NOMO-1 treated with DMSO at 0.1 percent for 48 hours (cell line): ENCODE measurements at regions not wholly inside any gene's neighbourhood (a gene's known extent, or its start where the extent isn't known, plus 50 kb on each side); places are given as distances from the start of the nearest gene placed in this dataset.

Experiments
- DNase-seq: peaks from one replicate; lab custom pipeline; 2025; ENCODE audit not compliant: unreplicated experiment; lab: John Stamatoyannopoulos, UW

DNA sequence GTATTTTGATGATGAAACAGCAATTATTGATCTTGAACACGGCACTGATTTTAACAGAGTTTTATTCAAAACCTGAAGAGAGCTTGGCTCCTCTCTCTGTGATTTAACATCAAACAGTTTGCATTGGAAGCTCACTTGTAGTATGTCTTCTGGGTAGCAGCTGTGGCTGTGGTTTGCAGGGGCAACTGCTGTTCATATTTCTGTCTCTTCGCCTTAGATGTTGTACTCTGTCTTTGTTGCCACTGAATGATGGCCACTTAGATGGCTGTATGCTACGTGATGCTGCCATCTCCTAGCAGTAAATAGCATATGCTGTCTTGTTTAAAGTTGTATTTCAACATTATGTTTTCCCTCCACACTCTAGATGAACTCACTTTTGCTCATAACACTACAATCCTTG, 1743.0 kb upstream of the TENM3 start:
- DNase-seq, result no peak

GRCh38 chr4:180512801-180513475, 1730.3 kb upstream of the TENM3 start:
- no peak for DNase-seq

DNA sequence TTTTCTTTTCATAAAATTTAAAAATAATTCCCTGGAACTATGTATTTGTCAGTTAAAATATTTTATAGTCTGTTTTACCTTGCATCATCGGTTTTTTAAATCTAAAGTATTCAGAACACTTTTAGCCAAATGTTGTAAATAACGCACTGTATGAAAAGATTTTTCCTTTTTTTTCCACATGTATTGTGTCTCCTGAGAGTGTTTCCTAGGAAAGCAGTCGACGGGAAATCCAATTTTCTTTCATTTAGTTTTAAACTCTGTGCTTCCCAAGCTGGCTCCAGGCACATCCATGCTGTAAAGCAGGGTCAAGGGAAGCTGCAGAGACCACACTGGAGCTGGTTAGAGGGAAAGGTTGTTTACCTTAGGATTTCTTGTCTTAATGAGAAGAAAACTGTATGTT, 1724.3 kb upstream of the TENM3 start:
- no peak for DNase-seq

GRCh38 chr4:180521181-180521580, 1722.0 kb upstream of the TENM3 start:
- DNase-seq, result no peak

DNA sequence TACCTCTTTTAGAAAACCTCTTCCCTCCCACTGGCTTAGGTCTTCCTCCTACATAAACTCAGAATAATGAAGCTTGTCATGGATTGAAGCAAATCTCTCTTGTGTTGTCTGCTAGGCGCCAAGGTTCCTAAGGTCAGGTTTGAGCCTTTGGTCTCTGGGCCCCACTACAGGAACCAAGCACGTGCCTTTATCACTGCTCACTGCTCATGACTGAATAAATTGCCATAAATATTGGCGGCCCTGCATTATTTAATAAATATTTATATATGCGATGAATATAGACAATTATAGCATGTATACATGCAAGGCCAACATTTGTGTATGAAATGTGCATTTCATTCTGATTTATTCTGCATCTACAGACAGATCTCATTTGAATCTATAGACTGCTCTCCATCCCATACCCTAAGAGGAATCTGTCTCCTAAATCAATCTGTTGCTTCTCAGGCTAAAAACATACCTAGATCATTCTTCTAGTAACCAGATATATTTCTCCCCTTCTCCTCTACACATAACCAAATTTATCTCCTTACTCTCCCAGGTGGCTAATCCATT, 1717.6 kb upstream of the TENM3 start:
- DNase-seq, result no peak

- no peak for DNase-seq
Measured at GRCh38 chr4:180528003-180528402, 1715.2 kb upstream of the TENM3 start.

GRCh38 chr4:180530787-180531186, 1712.4 kb upstream of the TENM3 start:
- no peak for DNase-seq

GRCh38 chr4:180532691-180533090, 1710.5 kb upstream of the TENM3 start:
- no peak for DNase-seq

- DNase-seq, result no peak
Measured at GRCh38 chr4:180538384-180539057, 1704.7 kb upstream of the TENM3 start.

- no peak for DNase-seq
Measured at GRCh38 chr4:180539284-180539683, 1703.9 kb upstream of the TENM3 start.

DNA sequence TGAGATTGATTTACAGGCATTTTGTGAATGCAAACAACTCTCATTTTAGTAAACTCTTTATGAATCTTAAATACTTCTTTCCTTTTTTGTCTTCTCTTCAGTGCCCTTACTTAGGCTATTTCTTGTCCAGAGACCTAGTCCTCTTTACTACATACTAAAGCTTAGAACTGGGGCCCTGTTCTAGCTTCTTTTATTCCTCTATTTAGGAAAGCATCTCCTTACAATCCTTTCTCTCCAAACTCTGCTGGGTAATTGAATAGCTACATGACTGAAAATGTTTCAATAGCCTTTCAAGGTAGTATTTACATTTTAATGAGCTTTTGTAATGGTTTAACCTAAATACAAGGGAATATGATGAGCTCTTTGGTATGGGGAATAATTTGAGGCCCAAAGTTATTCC, 1701.5 kb upstream of the TENM3 start:
- no peak for DNase-seq

- DNase-seq, result no peak
Measured at GRCh38 chr4:180542445-180543100, 1700.6 kb upstream of the TENM3 start.

DNA sequence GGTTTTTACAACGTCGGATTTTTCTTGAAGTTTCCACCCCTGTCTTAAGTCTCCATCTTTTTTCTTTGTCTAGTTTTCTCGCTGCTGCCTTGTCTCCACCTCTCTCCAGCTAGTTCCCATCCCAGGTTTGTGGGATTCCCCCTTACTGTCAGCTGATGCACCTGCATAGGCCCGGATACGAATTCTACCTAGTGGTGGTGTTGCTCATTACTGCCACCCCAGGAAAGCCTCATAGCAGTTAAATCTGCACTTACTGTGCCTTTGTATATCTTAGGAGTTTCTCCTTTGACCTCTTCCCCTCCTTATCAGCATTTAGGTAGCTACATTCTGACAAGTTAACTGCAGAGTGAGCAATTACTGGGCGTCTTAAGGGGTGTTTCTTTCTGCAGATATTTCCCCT, 1693.1 kb upstream of the TENM3 start:
- DNase-seq, result no peak

DNA sequence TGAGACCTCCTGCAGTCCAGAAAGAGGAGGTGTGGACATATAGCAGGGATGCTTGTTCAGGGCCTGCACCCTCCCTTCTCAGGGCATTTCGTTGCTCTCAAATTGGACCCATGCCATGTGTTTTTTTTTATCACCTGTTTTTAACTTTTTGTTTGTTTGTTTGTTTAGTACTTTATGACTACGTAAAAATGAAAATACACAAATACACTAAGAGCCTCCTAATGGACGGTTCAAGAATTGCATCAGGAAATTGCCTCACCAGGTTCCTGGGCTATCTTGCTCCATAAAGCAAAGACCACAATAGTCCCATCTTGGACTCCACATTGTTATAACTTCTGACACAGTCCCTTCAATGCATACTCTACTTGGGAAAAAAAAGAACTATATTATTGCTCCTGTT, 1685.9 kb upstream of the TENM3 start:
- no peak for DNase-seq

DNA sequence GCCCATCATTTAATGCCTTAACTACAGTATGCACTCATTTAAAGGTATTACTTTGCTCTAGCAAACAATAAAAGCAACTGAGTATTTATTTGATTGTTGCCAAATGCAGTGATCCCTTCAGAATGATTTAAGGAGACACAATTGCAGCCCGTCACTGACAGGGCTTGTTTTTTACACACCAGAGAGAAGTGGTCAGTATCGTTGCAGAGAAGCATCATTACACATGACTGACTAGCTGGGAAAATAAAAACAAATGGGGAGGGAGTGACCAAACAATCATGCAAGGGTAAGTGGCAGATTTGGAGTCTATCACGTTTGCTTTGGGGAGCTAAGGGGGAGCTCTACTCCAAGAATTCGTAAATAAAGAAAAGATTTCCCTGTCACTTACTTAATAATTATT, 1685.3 kb upstream of the TENM3 start:
- no peak for DNase-seq

GRCh38 chr4:180558427-180558826, 1684.8 kb upstream of the TENM3 start:
- no peak for DNase-seq

GRCh38 chr4:180560896-180561295, 1682.3 kb upstream of the TENM3 start:
- DNase-seq, result peak; percentile 29

DNA sequence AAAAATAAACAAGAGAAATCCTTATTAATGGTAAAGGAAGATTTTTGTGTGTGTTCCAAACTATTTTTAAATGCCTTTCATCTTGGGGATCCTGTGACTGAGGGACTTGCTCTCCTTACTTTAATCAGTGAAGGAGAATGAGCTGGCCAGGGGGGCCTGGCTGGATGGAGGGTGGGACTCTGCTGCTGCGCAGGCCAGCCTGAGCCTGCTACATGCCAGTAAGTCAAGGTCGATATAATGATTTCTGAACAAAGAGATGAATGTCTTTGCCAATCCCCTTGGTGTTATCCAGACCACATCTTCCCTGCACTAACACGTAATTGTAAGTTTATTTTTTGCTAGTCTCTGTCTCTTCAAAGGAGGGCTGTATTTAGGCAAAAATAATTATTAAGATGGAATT, 1679.2 kb upstream of the TENM3 start:
- no peak for DNase-seq

DNA sequence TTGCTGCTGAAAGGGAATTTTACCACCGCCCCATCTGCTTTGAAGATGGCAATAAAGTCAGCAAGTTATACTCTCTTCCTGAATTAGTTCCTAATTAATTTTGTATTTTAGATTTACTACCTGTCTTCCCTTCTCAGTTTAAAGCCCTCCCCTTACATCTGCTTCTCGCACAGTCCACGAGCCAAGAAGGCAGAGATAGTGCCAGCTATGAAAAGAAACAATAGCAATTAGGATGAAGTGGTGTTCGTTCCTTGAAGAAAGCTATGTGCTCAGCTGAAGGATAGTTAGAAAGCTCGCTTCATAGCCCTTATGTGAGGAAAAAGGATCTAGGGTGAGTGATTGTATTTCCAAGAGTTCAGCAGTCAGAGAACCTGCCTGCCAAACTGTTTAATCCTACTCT, 1678.8 kb upstream of the TENM3 start:
- DNase-seq, result no peak

DNA sequence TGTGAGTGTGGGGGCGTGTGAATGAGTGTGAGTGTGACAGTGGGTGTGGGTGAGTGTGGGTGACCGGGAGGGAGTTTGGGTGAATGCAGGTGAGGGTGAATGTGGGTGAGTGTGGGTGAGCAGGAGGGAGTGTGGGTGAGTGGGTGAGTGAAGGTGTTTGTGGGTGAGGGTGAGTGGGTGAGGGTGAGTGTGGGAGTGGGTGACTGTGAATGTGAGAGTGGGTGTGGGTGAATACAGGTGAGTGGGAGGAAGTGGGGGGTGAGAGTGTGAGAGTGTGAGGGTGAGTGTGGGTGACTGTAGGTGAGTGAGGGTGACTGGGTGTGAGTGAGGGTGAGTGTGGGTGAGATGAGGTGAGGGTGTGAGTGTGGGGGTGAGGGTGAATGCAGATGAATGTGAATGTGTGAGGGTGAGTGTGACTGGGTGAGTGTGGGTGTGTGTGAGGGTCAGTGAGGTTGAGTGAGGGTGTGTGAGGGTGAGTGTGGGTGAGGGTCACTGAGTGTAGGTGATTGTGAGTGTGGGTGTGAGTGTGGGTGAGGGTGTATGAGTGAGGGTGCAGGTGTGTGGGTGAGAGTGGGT, 1677.3 kb upstream of the TENM3 start:
- DNase-seq, result no peak

- DNase-seq, result no peak
Measured at GRCh38 chr4:180566492-180566891, 1676.7 kb upstream of the TENM3 start.

DNA sequence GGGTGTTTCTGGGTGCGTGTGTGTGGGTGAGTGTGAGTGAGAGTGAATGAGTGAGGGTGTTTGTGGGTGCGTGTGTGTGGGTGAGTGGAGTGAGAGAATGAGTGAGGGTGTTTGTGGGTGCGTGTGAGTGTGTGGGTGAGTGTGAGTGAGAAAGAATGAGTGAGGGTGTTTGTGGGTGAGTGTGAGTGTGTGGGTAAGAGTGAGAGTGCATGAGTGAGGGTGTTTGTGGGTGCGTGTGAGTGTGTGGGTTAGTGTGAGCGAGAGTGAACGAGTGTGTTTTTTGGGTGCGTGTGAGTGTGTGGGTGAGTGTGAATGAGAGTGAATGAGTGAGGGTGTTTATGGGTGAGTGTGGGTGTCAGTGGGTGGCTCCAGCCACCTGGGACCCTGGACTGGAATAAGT, 1676.1 kb upstream of the TENM3 start:
- no peak for DNase-seq
